GM12878 (cell line): ENCODE measurements at regions not wholly inside any gene's neighbourhood (a gene's known extent, or its start where the extent isn't known, plus 50 kb on each side); places are given as distances from the start of the nearest gene placed in this dataset.

ENCODE experiments used
- ATAC-seq: fragments of 200-7000 bp; cut with Tn5 transposase; 3 replicates; pipeline ENCODE4 v1.9.1; 2020; ENCODE audit warnings: mild to moderate bottlenecking, moderate library complexity
- BruUV-seq: library from RNA; stranded (reverse); fragments of 400-500 nt; replicated peaks from 2 replicates; lab custom pipeline; 2021; lab: Mats Ljungman, UMichigan
- CTCF ChIA-PET: fragments of 300-600 bp; sonication (Branson Sonifier 250); formaldehyde crosslinking; extraction: SDS; loops from one replicate; lab custom pipeline; 2021; ENCODE audit warnings: inconsistent platforms; lab: Yijun Ruan, JAX
- POLR2A ChIA-PET: fragments of 350-600 bp; formaldehyde crosslinking; extraction: SDS; loops from one replicate; lab custom pipeline; 2021; ENCODE audit warnings: inconsistent platforms; lab: Charles Lee
- RAD21 ChIA-PET: fragments of 300-600 bp; sonication (Branson Sonifier 250); formaldehyde crosslinking; loops from one replicate; lab custom pipeline; 2023; ENCODE audit warnings: antibody characterized with exemption; ENCODE audit not compliant: unreplicated experiment; lab: Charles Lee
- SMC1A ChIA-PET: fragments of 300-600 bp; sonication (Branson Sonifier 250); formaldehyde crosslinking; loops from one replicate; lab custom pipeline; 2023; ENCODE audit not compliant: unreplicated experiment, uncharacterized antibody; lab: Charles Lee
- DNase-seq: peaks from one replicate; pipeline ENCODE4 v3.0.0-alpha.2; 2011; ENCODE audit warnings: low read depth, low spot score
- FAIRE-seq: peaks from 3 replicates; lab custom pipeline; 2011; peaks lifted over from hg19 to GRCh38; lab: Jason Lieb, UNC
- H2AFZ ChIP-seq: 2 replicates; pipeline ENCODE4 v1.6.0; 2011; ENCODE audit warnings: low read depth, low read length, control low read depth; ENCODE audit not compliant: control insufficient read depth
- H3K27ac ChIP-seq: 2 replicates; pipeline ENCODE4 v1.5.1; 2011; ENCODE audit warnings: control low read depth; ENCODE audit not compliant: control insufficient read depth, insufficient read depth
- H3K27me3 ChIP-seq, 2 experiments: replicated peaks in 1 of 2; 2 replicates each; pipeline versions ENCODE4 v1.6.0 to v1.6.1; 2011; ENCODE audit warnings: low read length in 1 of 2; ENCODE audit not compliant: control insufficient read depth in 2 of 2, insufficient read depth in 2 of 2
- H3K36me3 ChIP-seq, 2 experiments: 2 replicates each; pipeline ENCODE4 v1.5.1; 2011; ENCODE audit warnings: low read length in 1 of 2; ENCODE audit not compliant: control insufficient read depth in 2 of 2, insufficient read depth in 2 of 2
- H3K4me1 ChIP-seq: 2 replicates; pipeline ENCODE4 v1.6.1; 2011; ENCODE audit warnings: mild to moderate bottlenecking, low read length, moderate library complexity, mixed read lengths; ENCODE audit not compliant: control insufficient read depth, insufficient read depth
- H3K4me2 ChIP-seq: 2 replicates; pipeline ENCODE4 v1.6.0; 2011; ENCODE audit warnings: control low read depth; ENCODE audit not compliant: control insufficient read depth, insufficient read depth
- H3K4me3 ChIP-seq: fragments of 200-600 bp; sonication (generic); 2 replicates; pipeline ENCODE4 v1.5.1; 2016
- H3K79me2 ChIP-seq: 2 replicates; pipeline ENCODE4 v1.6.0; 2011; ENCODE audit warnings: low read length; ENCODE audit not compliant: control insufficient read depth, insufficient read depth
- H3K9ac ChIP-seq: 2 replicates; pipeline ENCODE4 v1.8.0; 2011; ENCODE audit warnings: low read length, control low read depth, mixed read lengths; ENCODE audit not compliant: control insufficient read depth, insufficient read depth
- H3K9me3 ChIP-seq: replicated peaks from 3 replicates; pipeline ENCODE4 v1.5.1; 2011; ENCODE audit warnings: mild to moderate bottlenecking, low read length; ENCODE audit not compliant: control insufficient read depth, insufficient read depth
- H4K20me1 ChIP-seq: 2 replicates; pipeline ENCODE4 v1.6.0; 2011; ENCODE audit not compliant: control insufficient read depth, insufficient read depth
- BACH1 ChIP-seq: fragments of 450-650 bp; IDR thresholded peaks from 2 replicates; pipeline ENCODE4 v1.6.1; 2017; ENCODE audit warnings: mild to moderate bottlenecking, borderline replicate concordance
- CHD2 ChIP-seq: IDR thresholded peaks from 2 replicates; pipeline ENCODE4 v1.6.1; 2011; ENCODE audit warnings: low read depth, low read length, improper control_type of control experiment, borderline replicate concordance
- GABPA ChIP-seq: IDR thresholded peaks from 2 replicates; pipeline ENCODE4 v1.6.1; 2014; ENCODE audit warnings: antibody characterized with exemption, low read depth, mild to moderate bottlenecking, inconsistent platforms
- LARP7 ChIP-seq: fragments of 450-650 bp; IDR thresholded peaks from 2 replicates; pipeline ENCODE4 v1.6.1; 2017; ENCODE audit warnings: mild to moderate bottlenecking
- NFXL1 ChIP-seq: fragments of 450-650 bp; IDR thresholded peaks from 2 replicates; pipeline ENCODE4 v1.6.1; 2017; ENCODE audit warnings: antibody characterized with exemption, mild to moderate bottlenecking, borderline replicate concordance
- PAX8 ChIP-seq: fragments of 450-650 bp; IDR thresholded peaks from 2 replicates; pipeline ENCODE4 v1.6.1; 2017; ENCODE audit warnings: mild to moderate bottlenecking, moderate library complexity
- POLR2AphosphoS2 ChIP-seq: IDR thresholded peaks from 2 replicates; pipeline ENCODE4 v1.6.1; 2011; ENCODE audit warnings: low read depth, mild to moderate bottlenecking, low read length, improper control_type of control experiment, moderate library complexity
- SIX5 ChIP-seq: IDR thresholded peaks from 2 replicates; pipeline ENCODE4 v1.6.1; 2011; ENCODE audit warnings: mild to moderate bottlenecking, low read depth, low read length, moderate library complexity; ENCODE audit not compliant: severe bottlenecking
- STAT3 ChIP-seq: IDR thresholded peaks from 2 replicates; pipeline ENCODE4 v1.6.1; 2011; ENCODE audit warnings: low read depth, low read length, improper control_type of control experiment
- SUPT20H ChIP-seq: IDR thresholded peaks from 2 replicates; pipeline ENCODE4 v1.6.1; 2011; ENCODE audit warnings: low read depth, mild to moderate bottlenecking, low read length, moderate library complexity, borderline replicate concordance; ENCODE audit not compliant: control insufficient read depth
- TCF7 ChIP-seq: IDR thresholded peaks from 2 replicates; pipeline ENCODE4 v1.6.1; 2014; ENCODE audit warnings: antibody characterized with exemption, borderline replicate concordance
- WGBS: methylation state at CpG from one replicate; pipeline ENCODE4 v1.1.6; 2016; ENCODE audit warnings: low lambda C conversion rate; ENCODE audit not compliant: insufficient replicate concordance, insufficient coverage; ENCODE audit errors: missing lambda C conversion rate; 5-methylcytosine and 5-hydroxymethylcytosine counted together
- in situ Hi-C: fragments of 300-500 bp; cut with MboI; formaldehyde crosslinking; loops from 9 replicates; pipeline ENCODE4 v1.14.3; 2018; ENCODE audit warnings: mixed read lengths
- intact Hi-C: fragments of 100-400 bp; cut with micrococcal nuclease; formaldehyde crosslinking; loops from one replicate; pipeline ENCODE4 v1.14.2; 2022; ENCODE audit not compliant: unreplicated experiment
- TF ChIP-seq, protein P1 (sequence below): fragments of 450-650 bp; conservative IDR thresholded peaks from 2 replicates; pipeline ENCODE4 v1.6.1; 2017; ENCODE audit warnings: mild to moderate bottlenecking, moderate library complexity
- TF ChIP-seq, protein P2 (sequence below): fragments of 450-650 bp; IDR thresholded peaks from 2 replicates; pipeline ENCODE4 v1.6.1; 2017; ENCODE audit warnings: mild to moderate bottlenecking

DNA sequence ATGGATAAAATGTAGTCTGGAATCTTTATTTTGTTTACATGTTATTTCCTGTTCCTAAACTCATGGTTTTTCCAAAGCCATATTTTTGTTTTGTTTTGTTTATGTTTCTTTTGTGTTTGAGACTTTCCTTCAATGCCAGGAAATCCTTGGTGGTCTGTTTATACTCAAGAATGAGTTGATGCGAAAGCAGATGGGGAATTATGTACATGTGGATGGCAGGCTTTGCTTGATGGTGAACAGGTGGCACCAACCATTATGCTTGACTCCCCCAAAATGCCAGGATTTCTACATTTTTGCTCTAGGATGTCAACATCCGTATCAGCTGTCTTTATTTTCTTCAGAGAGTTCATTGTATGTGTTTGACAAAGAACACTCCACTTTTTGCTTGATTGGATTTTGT, 448.5 kb downstream of the PRDM2 start (continued):
- TF ChIP-seq, protein P1, sequence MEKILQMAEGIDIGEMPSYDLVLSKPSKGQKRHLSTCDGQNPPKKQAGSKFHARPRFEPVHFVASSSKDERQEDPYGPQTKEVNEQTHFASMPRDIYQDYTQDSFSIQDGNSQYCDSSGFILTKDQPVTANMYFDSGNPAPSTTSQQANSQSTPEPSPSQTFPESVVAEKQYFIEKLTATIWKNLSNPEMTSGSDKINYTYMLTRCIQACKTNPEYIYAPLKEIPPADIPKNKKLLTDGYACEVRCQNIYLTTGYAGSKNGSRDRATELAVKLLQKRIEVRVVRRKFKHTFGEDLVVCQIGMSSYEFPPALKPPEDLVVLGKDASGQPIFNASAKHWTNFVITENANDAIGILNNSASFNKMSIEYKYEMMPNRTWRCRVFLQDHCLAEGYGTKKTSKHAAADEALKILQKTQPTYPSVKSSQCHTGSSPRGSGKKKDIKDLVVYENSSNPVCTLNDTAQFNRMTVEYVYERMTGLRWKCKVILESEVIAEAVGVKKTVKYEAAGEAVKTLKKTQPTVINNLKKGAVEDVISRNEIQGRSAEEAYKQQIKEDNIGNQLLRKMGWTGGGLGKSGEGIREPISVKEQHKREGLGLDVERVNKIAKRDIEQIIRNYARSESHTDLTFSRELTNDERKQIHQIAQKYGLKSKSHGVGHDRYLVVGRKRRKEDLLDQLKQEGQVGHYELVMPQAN: no peak
- TF ChIP-seq BACH1 (no peak), SIX5 (no peak), POLR2AphosphoS2 (no peak)

DNA sequence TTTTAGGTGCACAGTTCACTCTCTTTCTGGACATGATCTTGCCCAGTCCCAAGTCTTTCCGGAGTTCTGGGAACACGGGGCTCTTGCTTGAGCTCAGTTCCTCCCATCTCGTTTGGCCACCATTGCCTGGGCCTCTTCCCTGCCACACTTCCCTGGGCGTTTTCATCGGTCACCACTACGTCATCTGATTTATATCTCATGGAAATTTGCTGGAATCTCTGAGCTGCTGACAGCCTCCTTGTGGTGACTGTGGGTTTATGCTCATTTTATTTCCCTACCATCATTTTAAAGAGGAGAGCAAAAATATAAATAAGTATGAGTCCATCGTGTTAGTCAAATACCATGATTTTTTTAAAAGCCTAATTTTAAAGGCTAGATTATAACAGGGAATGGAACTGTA, 449.1 kb upstream of the KAZN start:
- no peak for DNase-seq
- RAD21 ChIA-PET: no interaction called here
- WGBS: 30% methylated on average over 7 of the region's 7 CpGs
- CTCF ChIA-PET: no interaction called here
- no TSS peak for BruUV-seq
- no peak overlapping the region for H3K4me2 ChIP-seq
- no peaks in the 10 kb centered on the region for H3K9me3 ChIP-seq
- no peak overlapping the region for H3K27ac ChIP-seq
- in situ Hi-C loops: no loop called here
- intact Hi-C loops: no loop called here
- no peaks in the 10 kb centered on the region for H3K4me1 ChIP-seq
- POLR2A ChIA-PET: no interaction called here
- no peaks in the 10 kb centered on the region for H3K27me3 ChIP-seq
- FAIRE-seq: no peak
- no peak for ATAC-seq
- H3K36me3 ChIP-seq: no peaks in the 10 kb centered on the region
- no peaks in the 10 kb centered on the region for H3K79me2 ChIP-seq
- no peak overlapping the region for H3K4me3 ChIP-seq
- H4K20me1 ChIP-seq: no peaks in the 10 kb centered on the region
- no peak overlapping the region for H2AFZ ChIP-seq
- SMC1A ChIA-PET: no interaction called here
- no peak for TF ChIP-seq TCF7
- no peak for TF ChIP-seq STAT3
- no peak for TF ChIP-seq CHD2
- TF ChIP-seq PAX8: no peak
- no peak for TF ChIP-seq LARP7
- TF ChIP-seq, protein P2, sequence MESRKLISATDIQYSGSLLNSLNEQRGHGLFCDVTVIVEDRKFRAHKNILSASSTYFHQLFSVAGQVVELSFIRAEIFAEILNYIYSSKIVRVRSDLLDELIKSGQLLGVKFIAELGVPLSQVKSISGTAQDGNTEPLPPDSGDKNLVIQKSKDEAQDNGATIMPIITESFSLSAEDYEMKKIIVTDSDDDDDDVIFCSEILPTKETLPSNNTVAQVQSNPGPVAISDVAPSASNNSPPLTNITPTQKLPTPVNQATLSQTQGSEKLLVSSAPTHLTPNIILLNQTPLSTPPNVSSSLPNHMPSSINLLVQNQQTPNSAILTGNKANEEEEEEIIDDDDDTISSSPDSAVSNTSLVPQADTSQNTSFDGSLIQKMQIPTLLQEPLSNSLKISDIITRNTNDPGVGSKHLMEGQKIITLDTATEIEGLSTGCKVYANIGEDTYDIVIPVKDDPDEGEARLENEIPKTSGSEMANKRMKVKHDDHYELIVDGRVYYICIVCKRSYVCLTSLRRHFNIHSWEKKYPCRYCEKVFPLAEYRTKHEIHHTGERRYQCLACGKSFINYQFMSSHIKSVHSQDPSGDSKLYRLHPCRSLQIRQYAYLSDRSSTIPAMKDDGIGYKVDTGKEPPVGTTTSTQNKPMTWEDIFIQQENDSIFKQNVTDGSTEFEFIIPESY: no peak
- no peak for TF ChIP-seq GABPA
- TF ChIP-seq SUPT20H: no peak
- no peak for TF ChIP-seq NFXL1
- H3K9ac ChIP-seq: no peak overlapping the region
